Pulmonary artery endothelial cell (primary cell): ENCODE measurements at regions not wholly inside any gene's neighbourhood (a gene's known extent, or its start where the extent isn't known, plus 50 kb on each side); places are given as distances from the start of the nearest gene placed in this dataset.

ENCODE experiments used
- DNase-seq: peaks from one replicate; pipeline ENCODE4 v3.0.0-alpha.2; 2011; ENCODE audit warnings: low read depth, low spot score

- DNase-seq, result no peak
These were observed 274.8 kb downstream of the CTTN start for GRCh38 chr11:70672991-70673653.

GRCh38 chr11:70674605-70675004 is 276.3 kb downstream of the CTTN start:
- no peak for DNase-seq

- DNase-seq, result no peak
These were observed 277.5 kb downstream of the CTTN start for GRCh38 chr11:70675697-70676374.

GRCh38 chr11:70677232-70677916 is 279.0 kb downstream of the CTTN start:
- no peak for DNase-seq

- DNase-seq, result no peak
These were observed 280.9 kb downstream of the CTTN start for GRCh38 chr11:70678931-70679900.

GRCh38 chr11:70680781-70681281 is 282.5 kb downstream of the CTTN start:
- no peak for DNase-seq

GRCh38 chr11:70682056-70682455 is 283.7 kb downstream of the CTTN start:
- DNase-seq, result no peak

- DNase-seq, result no peak
These were observed 284.4 kb downstream of the CTTN start for GRCh38 chr11:70682760-70683159.

- no peak for DNase-seq
These were observed 289.4 kb downstream of the CTTN start for GRCh38 chr11:70687716-70688115.

- no peak for DNase-seq
These were observed 289.8 kb downstream of the CTTN start for GRCh38 chr11:70688142-70688541.

- no peak for DNase-seq
These were observed 291.4 kb downstream of the CTTN start for GRCh38 chr11:70689764-70690163.

GRCh38 chr11:70692131-70692530 is 293.8 kb downstream of the CTTN start:
- DNase-seq, result no peak

- no peak for DNase-seq
These were observed 296.0 kb downstream of the CTTN start for GRCh38 chr11:70694371-70694770.

- no peak for DNase-seq
These were observed 297.0 kb downstream of the CTTN start for GRCh38 chr11:70695086-70695960.

- no peak for DNase-seq
These were observed 297.7 kb downstream of the CTTN start for GRCh38 chr11:70696076-70696475.

GRCh38 chr11:70696564-70696963 is 298.2 kb downstream of the CTTN start:
- DNase-seq, result no peak

- DNase-seq, result no peak
These were observed 299.4 kb downstream of the CTTN start for GRCh38 chr11:70697701-70698100.

- no peak for DNase-seq
These were observed 300.5 kb downstream of the CTTN start for GRCh38 chr11:70698871-70699270.

- no peak for DNase-seq
These were observed 301.2 kb downstream of the CTTN start for GRCh38 chr11:70699294-70700221.
